ENCODE measurements at regions not wholly inside any gene's neighbourhood (a gene's known extent, or its start where the extent isn't known, plus 50 kb on each side); places are given as distances from the start of the nearest gene placed in this dataset.

DNA sequence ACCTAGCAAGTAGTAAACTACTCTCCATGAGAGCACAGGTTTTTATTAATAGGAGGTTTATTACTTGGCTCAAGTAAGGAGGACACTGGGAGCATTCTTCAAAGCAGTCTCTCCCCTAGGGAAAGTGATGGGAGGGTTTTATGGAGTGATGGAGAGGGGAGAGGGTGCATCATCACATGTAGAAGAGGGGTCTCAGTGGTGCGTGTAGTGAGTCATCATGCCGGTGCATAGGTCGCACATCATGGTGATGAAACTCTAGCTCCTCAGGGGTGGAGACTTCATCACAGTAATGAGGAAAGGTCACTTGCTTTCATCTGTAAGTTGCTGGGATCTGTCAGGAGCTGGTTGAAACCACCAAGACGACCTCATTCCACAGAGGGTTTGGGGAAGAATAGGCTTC, 210.8 kb upstream of the UBL3 start:
- CTCF ChIA-PET (ENCODE audit: low intra/inter-chr PET ratio): no interaction called here
- DNase-seq (ENCODE audit: extremely low read depth in 1 of 4, low spot score in 3 of 4): no peak

More for the DNA sequence above, 210.8 kb upstream of the UBL3 start:
- Histone ChIP-seq H3K4me3 (no peak overlapping the region), H3K9me1 (ENCODE audit: control insufficient read depth, insufficient read depth, low read length) (no peaks in the 10 kb centered on the region), H3K9me3 (replicated peaks; ENCODE audit: control insufficient read depth, insufficient read depth, low read depth, low read length) (no peaks in the 10 kb centered on the region), H2AFZ (ENCODE audit: low read depth, low read length) (no peak overlapping the region), H3K36me3 (ENCODE audit: control insufficient read depth, insufficient read depth, low read length) (no peaks in the 10 kb centered on the region), H3K79me2 (ENCODE audit: control insufficient read depth, insufficient read depth, low read length) (no peaks in the 10 kb centered on the region), H3K27ac (ENCODE audit: extremely low read depth, low read depth, low read length) (no peak overlapping the region), H3K4me2 (ENCODE audit: insufficient read depth, low read length) (no peak overlapping the region), H3K27me3 (ENCODE audit: control insufficient read depth in 2 of 2, insufficient read depth in 2 of 2, low read length in 2 of 2) (no peaks in the 10 kb centered on the region; a peak in 1 of 5 replicates), H3K4me1 (replicated peaks in 1 of 2; ENCODE audit: control insufficient read depth in 2 of 2, insufficient read depth in 2 of 2, low read length in 2 of 2) (no peaks in the 10 kb centered on the region), H3K9ac (ENCODE audit: insufficient read depth in 1 of 2, low read depth in 2 of 2, low read length in 2 of 2) (no peak overlapping the region), H4K20me1 (replicated peaks; ENCODE audit: control insufficient read depth, insufficient read depth, low read length) (no peaks in the 10 kb centered on the region)
- intact Hi-C loops (cut with micrococcal nuclease) (no loop called here), in situ Hi-C loops (cut with MboI) (no loop called here)
- TF ChIP-seq SMAD3 (CRISPR knock-in tag; conservative IDR thresholded peaks at IDR 0.05): no peak
- no peak for TF ChIP-seq PHF21A (IDR thresholded peaks at IDR 0.05; ENCODE audit: borderline replicate concordance, low read depth)
- TF ChIP-seq, protein P1, sequence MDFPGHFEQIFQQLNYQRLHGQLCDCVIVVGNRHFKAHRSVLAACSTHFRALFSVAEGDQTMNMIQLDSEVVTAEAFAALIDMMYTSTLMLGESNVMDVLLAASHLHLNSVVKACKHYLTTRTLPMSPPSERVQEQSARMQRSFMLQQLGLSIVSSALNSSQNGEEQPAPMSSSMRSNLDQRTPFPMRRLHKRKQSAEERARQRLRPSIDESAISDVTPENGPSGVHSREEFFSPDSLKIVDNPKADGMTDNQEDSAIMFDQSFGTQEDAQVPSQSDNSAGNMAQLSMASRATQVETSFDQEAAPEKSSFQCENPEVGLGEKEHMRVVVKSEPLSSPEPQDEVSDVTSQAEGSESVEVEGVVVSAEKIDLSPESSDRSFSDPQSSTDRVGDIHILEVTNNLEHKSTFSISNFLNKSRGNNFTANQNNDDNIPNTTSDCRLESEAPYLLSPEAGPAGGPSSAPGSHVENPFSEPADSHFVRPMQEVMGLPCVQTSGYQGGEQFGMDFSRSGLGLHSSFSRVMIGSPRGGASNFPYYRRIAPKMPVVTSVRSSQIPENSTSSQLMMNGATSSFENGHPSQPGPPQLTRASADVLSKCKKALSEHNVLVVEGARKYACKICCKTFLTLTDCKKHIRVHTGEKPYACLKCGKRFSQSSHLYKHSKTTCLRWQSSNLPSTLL (IDR thresholded peaks at IDR 0.05): no peak
- TF ChIP-seq NCOA4 (IDR thresholded peaks at IDR 0.05; ENCODE audit: partially characterized antibody): no peak
- no peak for TF ChIP-seq ZNF830 (CRISPR knock-in tag; IDR thresholded peaks at IDR 0.05)
- TF ChIP-seq TEAD4 (IDR thresholded peaks at IDR 0.05; ENCODE audit: low read length): no peak
- no peak for TF ChIP-seq TEAD4 (CRISPR knock-in tag; IDR thresholded peaks at IDR 0.05; ENCODE audit: borderline replicate concordance)
- no peak for TF ChIP-seq KHSRP (IDR thresholded peaks at IDR 0.05)
- no peak for TF ChIP-seq HIVEP1 (CRISPR knock-in tag; IDR thresholded peaks at IDR 0.05)
- TF ChIP-seq ZSCAN29 (IDR thresholded peaks at IDR 0.05): no peak
- TF ChIP-seq, protein P2, sequence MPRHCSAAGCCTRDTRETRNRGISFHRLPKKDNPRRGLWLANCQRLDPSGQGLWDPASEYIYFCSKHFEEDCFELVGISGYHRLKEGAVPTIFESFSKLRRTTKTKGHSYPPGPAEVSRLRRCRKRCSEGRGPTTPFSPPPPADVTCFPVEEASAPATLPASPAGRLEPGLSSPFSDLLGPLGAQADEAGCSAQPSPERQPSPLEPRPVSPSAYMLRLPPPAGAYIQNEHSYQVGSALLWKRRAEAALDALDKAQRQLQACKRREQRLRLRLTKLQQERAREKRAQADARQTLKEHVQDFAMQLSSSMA (CRISPR knock-in tag; IDR thresholded peaks at IDR 0.05): no peak
- TF ChIP-seq MCM3 (IDR thresholded peaks at IDR 0.05): no peak
- TF ChIP-seq RBM14 (IDR thresholded peaks at IDR 0.05; ENCODE audit: borderline replicate concordance, insufficient read depth, low read depth, low read length): no peak
- no peak for TF ChIP-seq HCFC1 (IDR thresholded peaks at IDR 0.05; ENCODE audit: low read depth, low read length)
- no peak for TF ChIP-seq MEF2D (tag; conservative IDR thresholded peaks at IDR 0.05; ENCODE audit: low read depth)
- POLR2A ChIA-PET: no interaction called here
- no peak for FAIRE-seq
- WGBS (ENCODE audit: insufficient coverage, low coverage, missing lambda C conversion rate): 0% methylated on average over 4 of the region's 4 CpGs
- ATAC-seq: no peak
- BruUV-seq (replicated peaks): no TSS peak
